ENCODE measurements at regions not wholly inside any gene's neighbourhood (a gene's known extent, or its start where the extent isn't known, plus 50 kb on each side); places are given as distances from the start of the nearest gene placed in this dataset.
A peak's percentile ranks its signal among the peaks of the same experiment; 100 is the strongest.

GRCh38 chr7:35533902-35534301 lies 161.0 kb downstream of the HERPUD2 start:
- no peak for DNase-seq

- DNase-seq, result no peak
These were observed 164.5 kb downstream of the HERPUD2 start for GRCh38 chr7:35530124-35531109.

- DNase-seq, result no peak
These were observed 165.2 kb downstream of the HERPUD2 start for GRCh38 chr7:35529713-35530112.

GRCh38 chr7:35528381-35528977 lies 166.5 kb downstream of the HERPUD2 start:
- no peak for DNase-seq

GRCh38 chr7:35526645-35527044 lies 168.3 kb downstream of the HERPUD2 start:
- no peak for DNase-seq

GRCh38 chr7:35524112-35524804 lies 170.7 kb downstream of the HERPUD2 start:
- no peak for DNase-seq

GRCh38 chr7:35523292-35523691 lies 171.6 kb downstream of the HERPUD2 start:
- DNase-seq, result no peak

GRCh38 chr7:35522697-35523096 lies 172.2 kb downstream of the HERPUD2 start:
- DNase-seq, result no peak

- DNase-seq, result no peak
These were observed 173.0 kb downstream of the HERPUD2 start for GRCh38 chr7:35521941-35522340.

- DNase-seq, result no peak
These were observed 173.9 kb downstream of the HERPUD2 start for GRCh38 chr7:35520810-35521625.

GRCh38 chr7:35519971-35520809 lies 174.7 kb downstream of the HERPUD2 start:
- peak; percentile 72 for DNase-seq

- no peak for DNase-seq
These were observed 176.2 kb downstream of the HERPUD2 start for GRCh38 chr7:35518767-35519166.

GRCh38 chr7:35516498-35516897 lies 178.4 kb downstream of the HERPUD2 start:
- no peak for DNase-seq

GRCh38 chr7:35513828-35514227 lies 181.1 kb downstream of the HERPUD2 start:
- DNase-seq, result peak; percentile 29

GRCh38 chr7:35513195-35513594 lies 181.7 kb downstream of the HERPUD2 start:
- DNase-seq, result no peak

- no peak for DNase-seq
These were observed 182.2 kb downstream of the HERPUD2 start for GRCh38 chr7:35512716-35513115.

- DNase-seq, result no peak
These were observed 186.1 kb downstream of the HERPUD2 start for GRCh38 chr7:35508623-35509400.

- DNase-seq, result no peak
These were observed 189.9 kb downstream of the HERPUD2 start for GRCh38 chr7:35505066-35505465.

GRCh38 chr7:35504365-35504764 lies 190.6 kb downstream of the HERPUD2 start:
- no peak for DNase-seq

- DNase-seq, result no peak
These were observed 193.3 kb downstream of the HERPUD2 start for GRCh38 chr7:35501681-35502080.

GRCh38 chr7:35499226-35499625 lies 195.7 kb downstream of the HERPUD2 start:
- DNase-seq, result no peak

Data from fibroblast of upper back skin (primary cell).